DOHH2 (cell line): ENCODE measurements at regions not wholly inside any gene's neighbourhood (a gene's known extent, or its start where the extent isn't known, plus 50 kb on each side); places are given as distances from the start of the nearest gene placed in this dataset.

Experiments used
- EZH2phosphoT487 ChIP-seq: fragments of 200-600 bp; sonication (generic); IDR thresholded peaks from 2 replicates; pipeline ENCODE4 v1.6.1; 2017; ENCODE audit warnings: borderline replicate concordance, mild to moderate bottlenecking, antibody characterized with exemption, low read length, moderate library complexity, mixed read lengths
- TF ChIP-seq, protein P1 (sequence below): fragments of 200-600 bp; sonication (generic); IDR thresholded peaks from one replicate; pipeline ENCODE4 v1.5.1; 2014; ENCODE audit warnings: antibody characterized with exemption, mild to moderate bottlenecking, low read depth, low read length; ENCODE audit not compliant: poor library complexity, severe bottlenecking

DNA sequence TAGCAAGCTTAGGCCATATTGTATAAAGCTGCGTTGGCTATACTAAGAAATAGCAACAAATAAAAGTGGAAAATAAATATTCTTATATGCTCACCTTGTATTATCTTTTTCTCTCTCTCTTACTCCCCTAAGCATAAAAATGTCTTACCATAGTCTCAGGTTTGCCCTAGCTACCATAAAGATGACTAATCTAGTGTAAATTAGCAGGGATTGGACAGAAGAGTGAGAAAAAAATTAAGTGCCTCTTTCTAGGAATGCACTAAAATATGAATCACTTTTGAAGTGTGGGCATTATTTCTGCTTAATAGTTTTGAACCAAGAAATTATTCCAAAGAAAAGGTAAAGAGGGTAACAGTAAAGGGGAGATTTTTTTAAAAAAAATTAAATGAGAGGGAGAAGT is 201.3 kb downstream of the HINT1 start:
- TF ChIP-seq, protein P1, sequence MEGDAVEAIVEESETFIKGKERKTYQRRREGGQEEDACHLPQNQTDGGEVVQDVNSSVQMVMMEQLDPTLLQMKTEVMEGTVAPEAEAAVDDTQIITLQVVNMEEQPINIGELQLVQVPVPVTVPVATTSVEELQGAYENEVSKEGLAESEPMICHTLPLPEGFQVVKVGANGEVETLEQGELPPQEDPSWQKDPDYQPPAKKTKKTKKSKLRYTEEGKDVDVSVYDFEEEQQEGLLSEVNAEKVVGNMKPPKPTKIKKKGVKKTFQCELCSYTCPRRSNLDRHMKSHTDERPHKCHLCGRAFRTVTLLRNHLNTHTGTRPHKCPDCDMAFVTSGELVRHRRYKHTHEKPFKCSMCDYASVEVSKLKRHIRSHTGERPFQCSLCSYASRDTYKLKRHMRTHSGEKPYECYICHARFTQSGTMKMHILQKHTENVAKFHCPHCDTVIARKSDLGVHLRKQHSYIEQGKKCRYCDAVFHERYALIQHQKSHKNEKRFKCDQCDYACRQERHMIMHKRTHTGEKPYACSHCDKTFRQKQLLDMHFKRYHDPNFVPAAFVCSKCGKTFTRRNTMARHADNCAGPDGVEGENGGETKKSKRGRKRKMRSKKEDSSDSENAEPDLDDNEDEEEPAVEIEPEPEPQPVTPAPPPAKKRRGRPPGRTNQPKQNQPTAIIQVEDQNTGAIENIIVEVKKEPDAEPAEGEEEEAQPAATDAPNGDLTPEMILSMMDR: no peak
- TF ChIP-seq EZH2phosphoT487: no peak
